ENCODE measurements at regions not wholly inside any gene's neighbourhood (a gene's known extent, or its start where the extent isn't known, plus 50 kb on each side); places are given as distances from the start of the nearest gene placed in this dataset.
"Not testable (repeated sequence)": the region's sequence is repeated elsewhere in the genome, so short reads cannot be mapped to it uniquely, and the experiment has no call there.

- intact Hi-C loops (cut with micrococcal nuclease): no loop called here
Measured at GRCh38 chr15:57767481-57767880, 61.0 kb downstream of the POLR2M start.

- intact Hi-C loops (cut with micrococcal nuclease): no loop called here
Measured at GRCh38 chr15:57769266-57769665, 62.8 kb downstream of the POLR2M start.

DNA sequence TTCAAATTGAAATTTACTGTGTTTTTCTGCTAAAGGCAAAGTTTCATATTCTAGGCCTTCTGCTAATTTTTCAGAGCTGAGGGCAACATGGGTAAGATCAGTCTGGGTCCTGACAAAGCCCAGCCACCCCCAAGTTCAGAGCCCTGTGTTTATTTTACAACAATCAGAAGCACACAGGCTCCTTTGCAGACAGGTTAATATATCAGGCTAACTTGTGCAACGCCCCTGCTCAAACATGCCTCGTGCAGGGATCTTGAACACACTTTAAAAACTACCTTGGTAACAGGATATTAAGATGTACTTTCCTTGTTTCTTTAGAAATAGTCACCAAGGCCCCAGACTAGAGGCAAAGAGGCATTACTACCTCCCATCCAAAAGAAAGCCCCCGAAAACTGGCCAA lies 64.0 kb downstream of the POLR2M start:
- intact Hi-C loops (cut with micrococcal nuclease): no loop called here

GRCh38 chr15:57772223-57772957 lies 65.9 kb downstream of the POLR2M start:
- intact Hi-C loops (cut with micrococcal nuclease): no loop called here

- intact Hi-C loops (cut with micrococcal nuclease): no loop called here
Measured at GRCh38 chr15:57773051-57773450, 66.5 kb downstream of the POLR2M start.

GRCh38 chr15:57777003-57777402 lies 70.5 kb downstream of the POLR2M start:
- intact Hi-C loops (cut with micrococcal nuclease): no loop called here

DNA sequence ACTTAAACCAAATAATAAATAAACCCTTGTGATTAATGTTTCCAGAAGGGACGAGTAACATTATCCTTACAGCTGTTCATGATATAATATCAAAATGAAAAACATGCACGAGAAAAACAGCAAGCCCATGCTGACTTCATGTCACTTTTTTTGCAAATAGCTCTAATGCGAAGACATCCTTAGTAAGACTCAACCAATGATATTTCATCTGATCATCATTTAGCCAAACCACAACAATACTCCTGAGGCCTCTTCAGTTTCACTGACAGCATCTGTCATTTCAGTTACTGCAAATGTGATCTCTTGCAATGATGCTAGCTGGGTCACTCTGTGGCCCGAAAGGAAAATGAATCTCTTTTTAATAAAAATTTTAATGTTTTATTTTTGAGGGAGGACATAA lies 74.0 kb downstream of the POLR2M start:
- intact Hi-C loops (cut with micrococcal nuclease): no loop called here

- intact Hi-C loops (cut with micrococcal nuclease): no loop called here
Measured at GRCh38 chr15:57782731-57783130, 76.2 kb downstream of the POLR2M start.

DNA sequence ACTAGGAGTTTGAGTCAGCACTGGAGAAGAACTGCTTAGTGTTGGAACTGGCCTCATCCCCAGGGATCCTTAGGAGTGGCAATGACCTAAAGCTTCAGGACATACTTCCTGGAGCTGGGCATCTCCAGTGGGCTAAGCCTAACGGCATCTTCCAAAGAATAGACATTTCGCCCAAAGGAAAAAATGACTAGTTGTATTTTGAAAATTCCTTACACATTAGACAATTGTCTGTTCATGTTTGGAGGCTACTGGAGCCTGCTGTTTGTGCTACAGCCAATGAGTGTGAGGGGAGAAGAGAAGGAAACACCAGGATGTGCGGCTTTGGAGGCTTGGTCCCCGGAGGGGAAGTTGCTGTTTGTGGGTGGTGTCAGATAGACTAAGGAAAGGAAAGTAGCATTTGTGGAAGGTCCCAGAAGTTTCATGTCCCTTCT lies 77.6 kb downstream of the POLR2M start:
- intact Hi-C loops (cut with micrococcal nuclease): no loop called here

DNA sequence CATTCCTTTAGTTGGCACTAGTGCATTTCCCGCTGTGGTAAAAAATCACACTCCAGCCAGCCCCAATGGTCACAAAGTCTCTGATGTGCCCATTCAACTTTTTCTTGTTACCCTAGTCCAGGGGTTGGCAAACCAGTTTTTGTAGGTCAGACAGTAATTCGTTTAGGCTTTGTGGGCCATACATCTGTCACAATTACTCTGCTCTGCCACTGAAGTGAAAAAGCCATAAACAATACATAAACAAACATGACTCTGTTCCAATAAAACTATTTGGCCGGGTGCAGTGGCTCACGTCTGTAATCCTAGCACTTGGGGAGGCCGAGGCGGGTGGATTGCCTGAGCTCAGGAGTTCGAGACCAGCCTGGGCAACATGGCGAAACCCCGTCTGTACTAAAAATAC lies 78.5 kb downstream of the POLR2M start:
- intact Hi-C loops (cut with micrococcal nuclease): no loop called here

GRCh38 chr15:57785959-57786358 lies 79.4 kb downstream of the POLR2M start:
- intact Hi-C loops (cut with micrococcal nuclease): no loop called here

GRCh38 chr15:57789225-57789624 lies 82.7 kb downstream of the POLR2M start:
- intact Hi-C loops (cut with micrococcal nuclease): no loop called here

DNA sequence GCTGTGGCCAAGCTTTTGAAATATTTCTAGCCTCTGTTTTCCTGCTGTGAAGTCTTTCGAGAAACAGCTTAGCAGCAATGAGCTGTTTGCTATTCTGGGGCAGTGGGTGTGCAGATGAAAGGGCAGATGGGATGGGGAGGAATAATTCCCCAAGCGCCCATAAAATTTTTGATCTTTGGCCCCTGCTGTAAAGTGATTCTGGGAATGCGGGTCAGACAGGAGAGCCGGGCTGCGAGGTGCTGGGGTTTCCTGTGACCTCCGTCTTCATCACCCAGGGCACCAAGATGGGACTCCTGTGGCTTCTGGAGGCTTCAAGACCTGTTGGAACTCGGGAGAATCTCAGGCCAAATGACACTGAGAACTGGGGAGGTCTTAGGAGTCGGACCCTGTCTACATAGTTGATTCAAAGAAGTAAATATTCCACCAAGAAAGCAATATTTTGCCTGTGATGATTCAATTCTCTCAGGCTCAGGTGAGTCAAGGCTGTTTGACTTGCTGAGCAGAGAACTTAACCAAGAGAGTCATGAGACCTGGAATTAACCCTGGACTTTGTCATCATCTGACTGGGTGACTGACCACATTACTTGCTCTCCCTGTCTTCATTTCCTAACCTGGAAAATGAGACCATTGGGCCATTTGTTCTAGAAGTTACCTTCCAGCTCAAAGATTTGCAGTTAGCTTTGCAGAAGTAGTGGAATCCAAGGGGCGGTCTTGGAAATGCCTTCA lies 86.4 kb downstream of the POLR2M start:
- intact Hi-C loops (cut with micrococcal nuclease): no loop called here

DNA sequence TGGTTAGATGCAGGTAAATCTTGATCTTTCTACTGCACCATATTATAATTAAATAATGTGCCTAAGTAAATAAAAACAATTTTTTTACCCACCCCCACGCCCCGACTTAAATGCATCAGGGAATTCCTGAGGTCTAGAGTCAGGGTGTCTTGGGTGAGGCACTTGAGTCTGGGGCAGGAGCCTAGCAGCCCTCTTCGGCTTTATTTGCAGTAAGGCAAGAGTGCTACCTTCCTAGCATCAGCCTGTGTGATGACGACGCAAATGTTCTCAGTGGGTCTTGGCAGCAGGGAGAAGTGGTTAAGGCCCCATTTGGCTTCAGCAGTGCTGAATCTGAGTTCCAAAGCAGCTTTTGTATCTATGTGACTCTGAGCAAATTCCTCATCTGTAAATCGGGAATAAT lies 88.7 kb downstream of the POLR2M start:
- intact Hi-C loops (cut with micrococcal nuclease): no loop called here

DNA sequence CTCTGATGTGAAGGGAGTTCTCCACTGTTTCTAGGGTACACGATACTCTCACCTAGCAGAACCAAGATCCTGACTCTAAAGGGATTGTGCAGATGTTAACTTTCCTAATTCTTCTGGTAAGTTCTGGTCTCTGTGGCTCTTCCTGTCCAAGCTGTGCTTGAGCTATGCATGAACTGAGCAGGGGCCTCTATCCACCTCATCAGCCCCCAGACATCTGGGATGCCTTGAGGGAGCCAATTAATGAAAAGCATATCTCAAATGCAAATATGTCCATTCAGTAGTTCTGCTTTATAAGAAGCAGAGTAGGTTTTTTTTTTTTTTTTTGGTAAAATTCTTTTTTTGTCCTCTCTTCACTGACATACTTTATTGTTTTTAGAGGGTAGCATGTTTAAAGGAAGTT lies 89.6 kb downstream of the POLR2M start:
- intact Hi-C loops (cut with micrococcal nuclease): no loop called here

- intact Hi-C loops (cut with micrococcal nuclease): no loop called here
Measured at GRCh38 chr15:57797110-57797509, 90.6 kb downstream of the POLR2M start.

DNA sequence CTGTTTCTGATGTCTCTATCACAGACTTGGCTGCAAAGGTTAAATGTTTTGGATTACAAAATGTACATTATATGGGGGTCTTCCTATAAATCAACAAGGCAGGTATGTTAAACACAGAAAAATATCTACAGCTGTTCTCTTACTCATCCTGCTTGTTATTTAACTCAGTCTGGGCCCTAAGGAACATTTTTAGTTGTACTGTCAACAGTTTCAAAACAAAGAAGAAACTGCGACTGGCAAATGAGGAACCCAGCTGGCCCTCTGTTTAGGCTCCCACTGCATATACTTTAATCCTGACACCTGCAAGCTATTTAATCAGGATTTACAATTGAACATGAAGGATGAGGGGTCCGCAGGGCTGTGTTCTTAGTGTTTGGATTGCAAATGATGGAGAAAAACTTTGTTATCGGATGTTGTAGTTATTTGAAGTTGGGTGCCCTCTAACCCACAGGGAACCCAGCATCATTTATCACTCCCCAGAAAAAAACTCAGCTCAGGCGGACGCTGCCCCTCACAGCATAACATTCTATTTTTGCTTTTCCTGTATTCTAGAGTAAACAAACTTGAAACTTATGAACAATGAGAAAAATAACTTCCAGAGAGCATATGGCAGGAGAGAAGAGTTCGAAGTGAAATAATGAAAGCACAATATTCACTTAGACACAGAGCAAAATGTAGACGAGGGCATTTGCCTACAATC lies 91.2 kb downstream of the POLR2M start:
- intact Hi-C loops (cut with micrococcal nuclease): no loop called here

- intact Hi-C loops (cut with micrococcal nuclease): no loop called here
Measured at GRCh38 chr15:57806003-57806402, 99.5 kb downstream of the POLR2M start.

DNA sequence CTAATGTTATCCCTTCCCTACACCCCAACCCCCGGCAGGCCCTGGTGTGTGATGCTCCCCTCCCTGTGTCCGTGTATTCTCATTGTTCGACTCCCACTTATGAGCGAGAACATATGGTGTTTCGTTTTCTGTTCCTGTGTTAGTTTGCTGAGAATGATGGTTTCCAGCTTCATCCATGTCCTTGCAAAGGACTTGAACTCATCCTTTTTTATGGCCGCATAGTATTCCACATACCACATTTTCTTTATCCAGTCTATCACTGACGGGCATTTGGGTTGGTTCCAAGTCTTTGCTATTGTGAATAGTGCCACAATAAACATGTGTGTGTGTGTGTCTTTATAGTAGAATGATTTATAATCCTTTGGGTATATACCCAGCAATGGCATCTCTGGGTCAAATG lies 102.8 kb downstream of the POLR2M start:
- intact Hi-C loops (cut with micrococcal nuclease): not testable (repeated sequence)

DNA sequence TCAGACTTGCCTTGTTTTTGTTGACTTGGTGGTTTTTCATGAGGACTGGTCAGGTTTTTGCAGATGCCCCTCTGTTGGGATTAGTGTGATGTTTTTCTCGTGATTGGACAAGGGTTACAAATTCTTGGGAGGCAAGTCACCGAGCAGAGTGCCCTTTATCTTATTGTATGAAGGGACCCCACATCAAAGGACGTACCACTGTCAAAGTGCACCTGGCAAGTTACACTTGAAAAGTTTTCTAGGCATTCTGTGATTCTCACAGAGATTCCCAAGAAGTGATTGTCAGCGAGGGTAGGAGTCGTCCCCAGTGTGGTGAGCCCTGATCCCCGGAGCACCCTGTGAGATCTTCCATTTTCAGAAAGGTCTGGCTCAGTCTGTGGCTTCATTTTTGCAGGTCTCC lies 110.1 kb downstream of the POLR2M start:
- intact Hi-C loops (cut with micrococcal nuclease): no loop called here

GRCh38 chr15:57819646-57820045 lies 113.1 kb downstream of the POLR2M start:
- intact Hi-C loops (cut with micrococcal nuclease): no loop called here

DNA sequence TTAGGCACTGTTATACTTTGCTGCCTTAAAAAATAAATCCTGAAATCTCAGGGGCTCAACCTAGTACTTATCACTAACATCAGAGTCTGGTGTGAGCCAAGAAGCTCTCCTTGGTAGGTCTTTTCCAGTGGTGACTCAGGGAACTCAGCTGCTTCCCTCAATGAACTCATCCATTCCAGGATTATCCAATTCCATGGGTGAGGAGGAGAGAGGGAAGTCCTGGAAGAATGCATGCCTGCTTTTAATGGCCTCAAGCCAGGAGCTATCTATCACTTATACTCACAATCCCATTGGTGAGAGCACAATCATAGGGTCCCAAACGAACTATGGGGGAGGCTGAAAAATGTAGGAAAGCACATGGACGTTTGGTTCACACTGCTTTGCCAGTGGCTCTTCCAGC lies 113.6 kb downstream of the POLR2M start:
- intact Hi-C loops (cut with micrococcal nuclease): no loop called here
